ENCODE measurements at regions not wholly inside any gene's neighbourhood (a gene's known extent, or its start where the extent isn't known, plus 50 kb on each side); places are given as distances from the start of the nearest gene placed in this dataset.
"Not testable (repeated sequence)": the region's sequence is repeated elsewhere in the genome, so short reads cannot be mapped to it uniquely, and the experiment has no call there.

GRCh38 chr3:75430406-75430805 is 233.7 kb upstream of the FRG2C start:
- H3K27me3 ChIP-seq (ENCODE audit: control insufficient read depth, insufficient read depth); H3K27ac ChIP-seq (ENCODE audit: low read length); DNase-seq; H3K4me1 ChIP-seq (ENCODE audit: control insufficient read depth, insufficient read depth, low read length); H3K9me3 ChIP-seq (ENCODE audit: control insufficient read depth, low read length); H3K4me3 ChIP-seq (ENCODE audit: low read length); intact Hi-C loops (cut with DNase I); ATAC-seq: not testable (repeated sequence)
- WGBS: 82% methylated on average over 7 of the region's 7 CpGs

DNA sequence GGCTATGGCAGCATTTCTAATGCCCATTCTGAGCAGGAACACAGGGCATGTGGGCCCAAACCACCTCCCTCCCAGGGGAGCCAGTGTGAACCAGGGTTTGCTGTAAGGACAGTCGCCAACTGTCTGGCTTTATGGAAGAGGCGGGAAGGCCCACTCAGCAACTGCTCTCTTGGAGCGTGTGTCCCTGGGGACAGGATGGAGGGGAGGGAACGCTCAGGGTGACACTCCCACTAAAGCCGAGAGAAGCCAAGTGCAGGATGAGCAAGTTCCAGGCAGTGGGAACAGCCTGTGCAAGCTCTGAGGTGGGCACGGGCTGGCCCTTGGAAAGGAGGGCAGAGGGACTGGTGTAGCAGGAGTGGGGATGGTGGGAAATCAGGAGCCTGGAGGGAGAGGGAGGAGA is 233.0 kb upstream of the FRG2C start:
- 73% methylated on average over 6 of the region's 6 CpGs for WGBS
- H3K4me3 ChIP-seq (ENCODE audit: low read length); H3K27me3 ChIP-seq (ENCODE audit: control insufficient read depth, insufficient read depth); intact Hi-C loops (cut with DNase I); H3K9me3 ChIP-seq (ENCODE audit: control insufficient read depth, low read length); DNase-seq; H3K4me1 ChIP-seq (ENCODE audit: control insufficient read depth, insufficient read depth, low read length); H3K27ac ChIP-seq (ENCODE audit: low read length); ATAC-seq: not testable (repeated sequence)

- DNase-seq; ATAC-seq; H3K4me3 ChIP-seq (ENCODE audit: low read length); H3K9me3 ChIP-seq (ENCODE audit: control insufficient read depth, low read length); H3K27me3 ChIP-seq (ENCODE audit: control insufficient read depth, insufficient read depth); H3K4me1 ChIP-seq (ENCODE audit: control insufficient read depth, insufficient read depth, low read length); intact Hi-C loops (cut with DNase I): not testable (repeated sequence)
- H3K27ac ChIP-seq (ENCODE audit: low read length): peak overlapping the region; percentile 48
- WGBS: 78% methylated on average over 5 of the region's 5 CpGs
These were observed 231.7 kb upstream of the FRG2C start for GRCh38 chr3:75432466-75432865.

- H3K4me3 ChIP-seq (ENCODE audit: low read length); H3K9me3 ChIP-seq (ENCODE audit: control insufficient read depth, low read length); H3K27me3 ChIP-seq (ENCODE audit: control insufficient read depth, insufficient read depth); ATAC-seq; intact Hi-C loops (cut with DNase I); H3K4me1 ChIP-seq (ENCODE audit: control insufficient read depth, insufficient read depth, low read length): not testable (repeated sequence)
- DNase-seq: peak; percentile 75 to 86 (median 79)
- WGBS: 17% methylated on average over 8 of the region's 8 CpGs
- peak overlapping the region; percentile 97 for H3K27ac ChIP-seq (ENCODE audit: low read length)
These were observed 231.2 kb upstream of the FRG2C start for GRCh38 chr3:75432885-75433284.

GRCh38 chr3:75433295-75433694 is 230.8 kb upstream of the FRG2C start:
- H3K4me1 ChIP-seq (ENCODE audit: control insufficient read depth, insufficient read depth, low read length); intact Hi-C loops (cut with DNase I); H3K9me3 ChIP-seq (ENCODE audit: control insufficient read depth, low read length); ATAC-seq; H3K4me3 ChIP-seq (ENCODE audit: low read length); H3K27me3 ChIP-seq (ENCODE audit: control insufficient read depth, insufficient read depth); DNase-seq: not testable (repeated sequence)
- WGBS: 77% methylated on average over 3 of the region's 3 CpGs
- H3K27ac ChIP-seq (ENCODE audit: low read length): peak overlapping the region; percentile 97

DNA sequence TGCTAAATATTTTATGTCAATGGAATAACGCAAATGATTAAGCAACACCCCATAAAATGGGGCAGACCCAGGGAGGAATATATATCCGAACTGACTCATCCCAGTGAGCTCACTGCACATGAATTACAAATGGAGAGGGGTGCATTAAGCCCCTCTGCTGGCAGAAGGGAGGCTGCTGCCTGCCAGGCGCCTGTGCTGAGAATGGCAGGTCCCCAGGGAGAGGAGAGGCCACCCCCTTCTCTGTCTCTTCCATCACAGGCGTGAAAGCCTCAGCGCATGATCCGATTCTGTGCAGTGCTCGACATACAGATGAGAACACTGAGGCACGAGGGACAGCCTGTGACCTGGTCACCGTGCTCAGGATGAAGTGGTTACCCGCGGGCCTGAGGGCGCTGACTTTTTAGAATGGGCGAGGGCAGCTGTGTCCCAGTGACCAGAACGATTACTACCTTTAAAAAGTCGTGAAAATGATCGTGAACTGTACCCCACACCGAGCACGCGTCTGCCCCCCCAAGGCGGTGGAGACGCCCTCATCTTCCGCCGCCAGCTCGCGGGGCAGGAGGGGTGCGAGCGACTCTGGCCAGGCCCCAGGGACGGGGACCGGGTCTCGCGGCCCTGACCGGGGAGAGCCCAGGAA is 229.7 kb upstream of the FRG2C start:
- 3% methylated on average over 32 of the region's 32 CpGs for WGBS
- H3K27me3 ChIP-seq (ENCODE audit: control insufficient read depth, insufficient read depth): not testable (repeated sequence)

DNA sequence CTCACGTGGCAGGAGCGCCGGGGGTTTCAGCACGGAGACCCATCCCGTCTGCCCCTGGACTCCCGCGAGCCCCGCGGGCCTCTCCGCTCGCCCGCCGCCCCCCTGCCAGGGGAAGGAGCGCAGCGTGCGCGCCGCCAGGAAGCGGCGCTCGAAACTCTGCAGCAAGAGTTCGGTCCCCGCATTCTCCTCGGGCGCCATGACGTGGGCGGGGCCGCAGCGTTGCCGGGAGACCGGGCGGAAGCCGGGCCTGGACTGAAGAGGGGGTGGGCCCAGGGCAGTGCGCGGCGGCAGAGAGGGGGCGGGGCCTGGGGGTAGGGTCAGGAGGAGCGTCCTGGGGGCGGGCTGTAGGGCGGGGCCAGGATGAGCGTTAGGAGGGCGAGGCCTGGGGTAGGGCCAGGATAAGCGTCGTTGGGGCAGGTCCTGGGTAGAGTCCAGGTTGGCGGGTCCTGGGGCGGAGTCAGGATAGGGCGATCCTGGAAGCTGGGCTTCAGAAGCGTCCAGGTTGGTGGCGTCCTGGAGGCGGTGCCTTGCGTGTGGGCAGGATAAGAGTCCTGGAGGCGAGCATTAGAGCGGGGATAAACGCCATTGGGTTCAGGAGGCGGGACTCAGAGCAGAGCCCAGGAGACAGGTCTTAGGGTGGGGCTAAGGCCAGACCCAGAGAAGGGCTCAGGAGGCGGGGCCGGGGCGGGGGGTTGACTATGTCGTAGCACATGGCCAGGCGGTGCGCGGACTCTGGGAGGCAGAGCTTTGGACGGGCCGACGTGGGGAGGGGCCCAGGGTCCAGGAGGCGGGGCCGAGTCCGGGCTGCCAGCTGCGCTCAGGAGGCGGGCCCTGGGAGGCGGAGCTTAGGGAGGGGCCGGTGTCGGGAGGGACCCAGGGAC is 229.0 kb upstream of the FRG2C start:
- peak; percentile 100 for ATAC-seq

More for the DNA sequence above, 229.7 kb upstream of the FRG2C start:
- H3K27ac ChIP-seq (ENCODE audit: low read length): peak overlapping the region; percentile 59
- intact Hi-C loops (cut with DNase I); H3K9me3 ChIP-seq (ENCODE audit: control insufficient read depth, low read length); H3K4me1 ChIP-seq (ENCODE audit: control insufficient read depth, insufficient read depth, low read length); ATAC-seq: not testable (repeated sequence)
- peak overlapping the region; percentile 66 for H3K4me3 ChIP-seq (ENCODE audit: low read length)
- DNase-seq: peak in 2 of 3 donors; percentile 54 to 58

GRCh38 chr3:75435794-75436400 is 228.2 kb upstream of the FRG2C start:
- intact Hi-C loops (cut with DNase I); ATAC-seq; H3K4me1 ChIP-seq (ENCODE audit: control insufficient read depth, insufficient read depth, low read length); DNase-seq; H3K27me3 ChIP-seq (ENCODE audit: control insufficient read depth, insufficient read depth); H3K9me3 ChIP-seq (ENCODE audit: control insufficient read depth, low read length): not testable (repeated sequence)
- peak overlapping the region; percentile 76 for H3K4me3 ChIP-seq (ENCODE audit: low read length)
- peak overlapping the region; percentile 87 for H3K27ac ChIP-seq (ENCODE audit: low read length)
- 2% methylated on average over 38 of the region's 38 CpGs for WGBS

More for the DNA sequence above, 229.0 kb upstream of the FRG2C start:
- DNase-seq: peak; percentile 98 to 100 (median 99)
- H3K4me1 ChIP-seq (ENCODE audit: control insufficient read depth, insufficient read depth, low read length); H3K9me3 ChIP-seq (ENCODE audit: control insufficient read depth, low read length); intact Hi-C loops (cut with DNase I); H3K27me3 ChIP-seq (ENCODE audit: control insufficient read depth, insufficient read depth): not testable (repeated sequence)
- Histone ChIP-seq H3K4me3 (ENCODE audit: low read length) (peak overlapping the region; percentile 76), H3K27ac (ENCODE audit: low read length) (peak overlapping the region; percentile 87)
- WGBS: under 1% methylated on average over 73 of the region's 73 CpGs

DNA sequence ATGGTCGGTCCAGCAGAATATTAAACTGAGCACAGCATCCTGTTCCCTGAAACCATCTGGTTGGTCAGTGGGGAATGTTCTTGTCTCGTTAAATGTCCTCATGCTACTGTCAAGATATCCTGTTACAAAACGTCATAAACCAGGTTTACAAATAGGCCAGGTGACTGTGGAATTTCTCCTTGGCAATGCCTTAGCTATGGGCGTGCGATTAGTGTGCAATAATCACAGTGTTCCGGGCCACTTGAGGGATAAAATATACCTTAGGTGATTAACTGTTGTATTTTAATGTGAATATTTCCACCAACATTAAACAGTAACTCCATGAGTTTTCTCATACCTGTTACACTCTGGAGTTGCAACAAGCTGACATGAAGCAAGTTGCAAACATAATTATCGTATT is 223.1 kb upstream of the FRG2C start:
- not testable (repeated sequence) for H3K4me3 ChIP-seq (ENCODE audit: low read length)
- 90% methylated on average over 7 of the region's 7 CpGs for WGBS

GRCh38 chr3:75444634-75445033 is 219.5 kb upstream of the FRG2C start:
- H3K4me1 ChIP-seq (ENCODE audit: control insufficient read depth, insufficient read depth, low read length); intact Hi-C loops (cut with DNase I); ATAC-seq; DNase-seq; H3K4me3 ChIP-seq (ENCODE audit: low read length); H3K27ac ChIP-seq (ENCODE audit: low read length); H3K27me3 ChIP-seq (ENCODE audit: control insufficient read depth, insufficient read depth); H3K9me3 ChIP-seq (ENCODE audit: control insufficient read depth, low read length): not testable (repeated sequence)
- WGBS: 93% methylated on average over 19 of the region's 19 CpGs

More for the DNA sequence above, 223.1 kb upstream of the FRG2C start:
- H3K27me3 ChIP-seq (ENCODE audit: control insufficient read depth, insufficient read depth); H3K9me3 ChIP-seq (ENCODE audit: control insufficient read depth, low read length); DNase-seq; H3K4me1 ChIP-seq (ENCODE audit: control insufficient read depth, insufficient read depth, low read length); H3K27ac ChIP-seq (ENCODE audit: low read length); intact Hi-C loops (cut with DNase I); ATAC-seq: not testable (repeated sequence)

- H3K27ac ChIP-seq (ENCODE audit: low read length); H3K9me3 ChIP-seq (ENCODE audit: control insufficient read depth, low read length); H3K4me3 ChIP-seq (ENCODE audit: low read length); intact Hi-C loops (cut with DNase I); DNase-seq; H3K27me3 ChIP-seq (ENCODE audit: control insufficient read depth, insufficient read depth); H3K4me1 ChIP-seq (ENCODE audit: control insufficient read depth, insufficient read depth, low read length); ATAC-seq: not testable (repeated sequence)
- 91% methylated on average over 6 of the region's 6 CpGs for WGBS
These were observed 218.9 kb upstream of the FRG2C start for GRCh38 chr3:75445234-75445633.
